ENCODE measurements at regions not wholly inside any gene's neighbourhood (a gene's known extent, or its start where the extent isn't known, plus 50 kb on each side); places are given as distances from the start of the nearest gene placed in this dataset.

- Histone ChIP-seq H3K4me1 (no peaks in the 10 kb centered on the region), H3K4me3 (no peak overlapping the region), H3K9me3 (no peaks in the 10 kb centered on the region), H3K27ac (no peak overlapping the region), H3K36me3 (no peaks in the 10 kb centered on the region), H3K27me3 (replicated peaks in 1 of 7) (no peaks in the 10 kb centered on the region)
- 67 to 82% (median 74%) methylated on average over 2 of the region's 2 CpGs for whole genome bisulfite sequencing, 5 donors
- intact Hi-C loops (cut with DNase I; ENCODE audit: low total_unique reads), result no loop called here
- DNase-seq, result no peak
- TF ChIP-seq CTCF (IDR thresholded peaks at IDR 0.05 in 8 of 11, conservative IDR thresholded peaks at IDR 0.05 in 3 of 11) (no peak), POLR2A (IDR thresholded peaks at IDR 0.05) (no peak), POLR2AphosphoS5 (IDR thresholded peaks at IDR 0.05) (no peak)
These were observed 536.2 kb downstream of the CBLN4 start for GRCh38 chr20:55469074-55469473.

GRCh38 chr20:55461519-55461918 is 543.8 kb downstream of the CBLN4 start:
- Histone ChIP-seq H3K4me3 (no peak overlapping the region), H3K36me3 (no peaks in the 10 kb centered on the region), H3K27me3 (replicated peaks in 1 of 7) (no peaks in the 10 kb centered on the region), H3K9me3 (peaks cover 0 to 4% (median 0%) of the 10 kb centered on the region in 8 donors), H3K27ac (no peak overlapping the region), H3K4me1 (no peaks in the 10 kb centered on the region)
- intact Hi-C loops (cut with DNase I; ENCODE audit: low total_unique reads), result no loop called here
- no peak for TF ChIP-seq POLR2A (IDR thresholded peaks at IDR 0.05)
- TF ChIP-seq POLR2AphosphoS5 (IDR thresholded peaks at IDR 0.05), result no peak
- TF ChIP-seq CTCF (IDR thresholded peaks at IDR 0.05 in 8 of 11, conservative IDR thresholded peaks at IDR 0.05 in 3 of 11), result no peak
- WGBS, 5 donors, result 87 to 96% (median 95%) methylated on average over 8 of the region's 8 CpGs
- DNase-seq, result no peak

GRCh38 chr20:55456316-55456940 is 548.9 kb downstream of the CBLN4 start:
- H3K4me1 ChIP-seq, result no peaks in the 10 kb centered on the region
- TF ChIP-seq POLR2A (IDR thresholded peaks at IDR 0.05) (no peak), CTCF (IDR thresholded peaks at IDR 0.05 in 8 of 11, conservative IDR thresholded peaks at IDR 0.05 in 3 of 11) (no peak), POLR2AphosphoS5 (IDR thresholded peaks at IDR 0.05) (no peak)
- H3K27me3 ChIP-seq (replicated peaks in 1 of 7), result no peaks in the 10 kb centered on the region
- intact Hi-C loops (cut with DNase I; ENCODE audit: low total_unique reads), result no loop called here
- no peak overlapping the region for H3K4me3 ChIP-seq
- H3K27ac ChIP-seq, result no peak overlapping the region
- 79 to 90% (median 83%) methylated on average over 1 of the region's 1 CpG for WGBS, 5 donors
- H3K36me3 ChIP-seq, result no peaks in the 10 kb centered on the region
- H3K9me3 ChIP-seq, result peaks cover 0 to 2% (median 0%) of the 10 kb centered on the region in 8 donors
- DNase-seq, result no peak

- H3K4me1 ChIP-seq, result no peaks in the 10 kb centered on the region
- no peak overlapping the region for H3K4me3 ChIP-seq
- intact Hi-C loops (cut with DNase I; ENCODE audit: low total_unique reads), result no loop called here
- H3K27ac ChIP-seq, result no peak overlapping the region
- no peaks in the 10 kb centered on the region for H3K9me3 ChIP-seq
- TF ChIP-seq CTCF (IDR thresholded peaks at IDR 0.05 in 8 of 11, conservative IDR thresholded peaks at IDR 0.05 in 3 of 11), result no peak
- no peak for TF ChIP-seq POLR2A (IDR thresholded peaks at IDR 0.05)
- TF ChIP-seq POLR2AphosphoS5 (IDR thresholded peaks at IDR 0.05), result no peak
- 42 to 68% (median 58%) methylated on average over 1 of the region's 1 CpG for WGBS, 5 donors
- no peaks in the 10 kb centered on the region for H3K36me3 ChIP-seq
- no peaks in the 10 kb centered on the region for H3K27me3 ChIP-seq (replicated peaks in 1 of 7)
- DNase-seq, result no peak
These were observed 556.2 kb downstream of the CBLN4 start for GRCh38 chr20:55449091-55449490.

All from spleen (tissue), 11 donors.